NCI-H524 treated with DMSO at 0.1 percent for 48 hours (cell line): ENCODE measurements at regions not wholly inside any gene's neighbourhood (a gene's known extent, or its start where the extent isn't known, plus 50 kb on each side); places are given as distances from the start of the nearest gene placed in this dataset.

Experiments used
- DNase-seq: peaks from one replicate; lab custom pipeline; 2025; lab: John Stamatoyannopoulos, UW

DNA sequence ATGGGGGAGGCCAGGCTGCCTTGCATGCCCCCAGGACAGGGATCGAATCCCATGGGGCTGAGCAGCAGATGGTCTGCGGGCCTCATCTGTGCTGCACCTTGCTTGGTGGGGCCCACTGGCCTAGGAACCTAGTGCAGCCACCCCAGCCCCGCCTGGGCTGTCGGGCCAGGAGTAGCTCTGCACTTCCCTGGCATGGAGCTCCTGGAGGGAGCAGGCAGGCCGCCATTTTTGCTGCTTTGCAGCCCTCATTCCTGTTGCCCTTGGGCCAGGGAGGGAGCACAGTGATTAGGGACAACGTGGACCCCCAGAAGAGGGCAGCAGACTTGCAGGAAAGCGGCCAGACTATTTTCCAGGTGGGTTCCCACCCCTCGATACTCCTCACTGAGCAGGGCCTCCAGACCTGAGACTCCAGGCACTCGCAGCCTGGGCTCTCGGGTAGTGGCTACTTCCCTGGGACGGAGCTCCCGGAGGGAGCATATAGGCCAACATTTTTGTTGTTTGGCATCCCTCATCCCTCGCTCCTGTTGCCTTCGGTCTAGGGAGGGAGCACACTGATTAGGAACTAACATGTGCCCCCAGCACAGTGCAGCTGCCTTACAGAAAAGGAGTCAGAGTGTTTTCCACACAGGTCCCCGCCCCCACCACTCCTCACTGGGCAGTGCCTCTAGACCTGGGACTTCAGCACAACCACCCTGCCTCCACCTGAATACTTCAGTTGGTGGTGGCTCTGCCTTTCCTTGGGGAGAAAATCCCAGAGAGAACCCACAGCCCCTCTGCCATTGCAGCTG is 99.5 kb downstream of the MAIP1 start:
- no peak for DNase-seq

DNA sequence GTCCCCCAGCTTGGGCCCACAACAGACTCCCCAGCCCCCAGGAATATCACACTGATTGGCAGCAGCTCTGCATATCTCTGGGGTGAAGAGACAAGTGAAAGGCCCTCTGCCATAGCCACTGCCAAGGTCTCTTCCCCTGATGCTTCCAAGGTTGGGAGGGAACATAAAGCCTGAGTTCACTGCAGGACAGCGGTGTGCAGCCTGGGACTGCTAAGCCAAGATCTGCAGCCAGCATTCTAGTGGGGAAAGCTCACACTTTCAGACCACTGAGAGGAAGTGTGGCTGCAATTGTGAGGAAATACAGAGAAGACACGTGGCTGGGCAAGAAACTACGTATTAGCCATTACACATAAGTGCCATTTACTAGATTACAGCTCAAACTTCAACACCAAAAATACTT is 100.7 kb downstream of the MAIP1 start:
- DNase-seq: no peak

- no peak for DNase-seq
These were observed 107.8 kb downstream of the MAIP1 start for GRCh38 chr2:200063155-200063554.

DNA sequence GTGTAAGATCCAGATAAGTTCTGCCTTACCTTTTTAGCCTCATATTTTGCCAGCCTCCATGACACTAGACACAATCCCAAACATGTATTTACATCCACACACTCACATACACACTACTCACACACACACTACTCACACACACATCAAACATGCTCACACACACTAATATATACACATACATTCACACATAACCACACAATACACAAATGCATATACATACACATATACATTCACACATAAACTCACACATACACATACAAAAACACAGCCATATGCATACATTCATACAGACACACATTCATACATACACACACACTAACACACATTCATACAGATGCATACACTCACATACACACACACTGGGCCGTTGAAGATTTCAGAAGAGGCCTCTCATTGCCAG is 109.5 kb downstream of the MAIP1 start:
- no peak for DNase-seq

GRCh38 chr2:200065477-200065876 is 110.1 kb downstream of the MAIP1 start:
- DNase-seq: peak; percentile 11

GRCh38 chr2:200066417-200066816 is 111.0 kb downstream of the MAIP1 start:
- DNase-seq: no peak

DNA sequence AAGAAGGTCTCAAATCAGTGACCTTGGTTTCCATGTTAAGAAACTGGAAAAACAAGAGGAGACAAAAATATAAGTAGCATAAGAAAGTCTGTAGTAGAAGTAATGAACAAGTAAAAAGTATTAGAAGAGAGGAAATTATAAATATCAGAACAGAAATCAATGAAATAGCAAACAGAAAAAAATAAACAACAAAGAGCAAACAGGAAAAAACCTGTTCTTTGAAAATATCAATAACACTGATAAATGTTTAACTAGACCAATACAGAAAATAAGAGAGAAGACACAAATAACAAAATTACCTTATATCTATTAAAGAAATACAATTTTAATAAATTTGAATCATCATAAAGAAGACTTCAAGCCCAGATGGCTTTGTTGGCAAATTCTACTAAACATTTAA is 113.3 kb downstream of the MAIP1 start:
- no peak for DNase-seq

DNA sequence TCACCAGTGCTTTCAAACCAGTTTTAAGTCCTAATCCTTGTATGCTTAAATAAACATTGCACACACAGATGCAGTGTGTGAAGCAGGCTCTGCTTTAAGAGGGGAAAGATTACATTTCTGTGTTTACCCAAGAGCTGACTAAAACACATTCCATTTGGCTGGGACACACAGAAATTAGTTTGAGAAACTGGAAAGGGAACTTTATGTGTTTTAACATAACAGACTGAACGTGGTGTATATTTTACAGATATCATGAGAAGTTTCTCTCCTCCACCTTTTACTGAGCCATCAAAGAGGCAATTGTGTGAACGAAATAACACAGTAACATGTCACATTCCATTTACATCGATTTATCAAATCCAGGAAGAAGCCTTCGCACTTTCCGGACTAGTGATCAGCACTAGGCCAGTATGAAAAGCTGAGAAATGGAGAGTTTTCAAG is 121.8 kb downstream of the MAIP1 start:
- no peak for DNase-seq

GRCh38 chr2:200077838-200078237 is 122.5 kb downstream of the MAIP1 start:
- no peak for DNase-seq

GRCh38 chr2:200079356-200079755 is 124.0 kb downstream of the MAIP1 start:
- DNase-seq: no peak

DNA sequence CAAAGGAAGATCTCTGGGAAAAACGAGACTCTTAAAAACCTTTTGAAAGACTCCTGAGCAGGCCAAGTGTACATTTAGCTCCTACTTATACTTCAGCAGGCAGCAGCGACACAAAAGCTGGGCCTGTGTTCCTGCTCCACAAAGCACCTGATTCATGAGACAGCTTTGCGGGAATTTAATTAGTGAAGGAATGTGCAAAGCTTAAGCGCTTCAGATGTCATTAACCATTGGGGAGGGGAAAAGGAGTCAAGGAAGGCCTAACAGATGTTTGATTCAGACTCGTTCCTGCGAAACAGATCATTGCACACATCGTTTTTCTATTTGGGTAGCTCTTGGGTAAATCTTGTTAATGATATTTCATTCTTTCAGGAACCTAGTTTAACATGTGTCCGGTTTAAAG is 125.9 kb downstream of the MAIP1 start:
- DNase-seq: peak; percentile 3

DNA sequence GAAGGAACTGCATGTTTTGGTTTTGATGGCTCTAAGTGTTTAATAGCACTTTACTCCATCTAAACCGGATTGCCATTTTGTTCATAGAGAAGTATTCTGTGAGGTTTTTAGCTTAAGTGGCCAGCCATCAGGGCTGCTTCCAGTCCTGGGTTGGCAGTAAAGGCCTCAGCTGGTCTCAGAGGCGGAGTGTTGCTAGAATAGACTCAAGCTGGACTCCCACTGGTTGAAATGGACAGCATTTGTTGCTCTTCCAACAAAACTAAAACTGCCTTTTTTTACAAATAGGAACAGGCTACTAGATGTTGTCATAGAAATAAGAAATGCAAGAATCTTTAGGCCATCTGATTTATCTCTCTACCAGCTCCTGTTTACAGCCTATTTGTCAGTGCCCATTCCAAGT is 126.4 kb downstream of the MAIP1 start:
- no peak for DNase-seq

DNA sequence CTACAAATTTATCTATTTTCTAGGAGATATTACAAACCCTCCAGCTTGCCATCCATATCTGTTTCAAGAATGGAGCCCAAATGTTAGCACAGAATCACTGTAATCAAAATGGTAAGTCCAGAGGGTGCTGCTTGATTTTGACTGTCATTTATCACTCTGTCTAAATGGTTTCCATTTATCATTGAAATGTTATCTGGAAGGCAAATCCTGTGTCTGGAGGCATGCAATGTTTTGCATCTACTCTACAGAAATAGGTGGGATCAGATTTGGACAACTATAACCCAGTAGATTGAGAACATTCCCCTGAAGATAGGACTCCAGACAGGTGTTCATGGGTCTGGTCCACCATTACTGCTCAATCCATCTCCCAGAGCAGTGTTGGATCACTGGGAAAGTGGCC is 128.7 kb downstream of the MAIP1 start:
- DNase-seq: no peak

DNA sequence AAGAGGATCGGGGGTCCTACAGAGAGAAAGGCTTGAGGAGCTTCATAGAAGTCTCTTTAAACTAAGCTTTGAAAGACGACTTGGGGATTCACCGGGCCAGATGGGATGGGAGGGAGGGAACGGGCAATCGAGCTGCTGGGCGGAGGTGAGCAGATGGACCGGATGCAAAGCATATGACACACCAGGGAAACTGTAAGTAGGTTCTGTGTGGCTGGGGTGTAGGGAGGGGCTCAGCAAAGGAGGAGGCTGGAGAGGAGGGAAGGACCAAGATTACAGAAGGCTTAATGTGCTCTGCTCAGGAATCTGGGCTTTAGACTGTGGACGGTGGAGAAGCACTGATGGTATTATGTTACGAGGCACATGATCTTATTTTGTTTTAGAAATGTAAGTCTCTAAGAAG is 131.5 kb downstream of the MAIP1 start:
- DNase-seq: peak; percentile 87

DNA sequence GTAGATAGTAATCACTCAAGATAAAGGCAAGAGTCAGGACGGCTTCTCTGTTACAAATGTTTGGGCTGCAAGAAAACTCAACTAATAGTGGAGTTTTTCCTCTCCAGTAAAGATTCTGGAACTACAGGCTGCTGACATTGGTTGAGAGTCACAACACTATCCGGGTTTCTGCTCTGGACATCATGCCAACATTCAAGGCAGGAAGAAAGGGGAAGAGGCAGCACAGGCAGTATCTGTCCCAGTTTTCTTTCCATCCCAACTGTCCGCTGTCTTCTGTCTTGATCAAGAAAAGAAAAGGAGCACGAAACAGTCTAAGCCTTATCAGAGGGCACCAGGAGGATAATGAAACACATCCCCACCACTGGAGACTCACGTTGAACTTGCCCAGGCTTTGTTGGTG is 132.1 kb downstream of the MAIP1 start:
- no peak for DNase-seq

DNA sequence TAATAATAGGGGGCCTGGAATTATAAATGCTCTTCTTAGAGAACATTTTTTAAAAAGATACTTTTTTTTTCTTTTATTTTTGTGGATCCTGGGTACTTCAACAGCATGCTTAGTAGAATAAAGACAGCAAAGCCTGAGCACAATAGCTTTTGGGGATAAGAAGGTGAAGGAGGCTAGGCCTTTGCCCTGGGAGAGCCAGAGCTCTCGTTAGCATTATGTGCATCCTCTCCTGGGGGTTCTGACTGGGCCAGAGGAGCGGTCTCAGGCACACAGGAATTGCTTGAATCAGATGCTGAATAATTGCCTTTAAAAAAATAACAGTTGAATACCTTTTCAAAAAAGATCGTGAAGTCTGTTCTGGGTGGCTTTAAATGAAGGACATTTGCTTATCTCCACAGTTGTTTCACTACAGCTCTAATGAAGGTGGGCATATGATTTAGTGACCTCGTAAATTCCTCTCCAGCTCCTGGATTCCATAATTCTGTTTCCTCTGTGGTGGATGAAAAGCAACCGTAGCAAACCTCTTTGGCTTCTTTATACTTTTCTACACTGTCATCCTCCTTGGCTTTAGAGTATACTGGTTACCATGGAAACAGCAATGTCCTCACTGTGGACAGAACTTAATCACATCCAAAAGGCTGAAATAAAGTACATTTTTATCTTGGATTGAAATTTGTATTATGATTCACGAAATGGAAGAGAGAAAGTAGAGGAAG is 133.8 kb downstream of the MAIP1 start:
- no peak for DNase-seq

DNA sequence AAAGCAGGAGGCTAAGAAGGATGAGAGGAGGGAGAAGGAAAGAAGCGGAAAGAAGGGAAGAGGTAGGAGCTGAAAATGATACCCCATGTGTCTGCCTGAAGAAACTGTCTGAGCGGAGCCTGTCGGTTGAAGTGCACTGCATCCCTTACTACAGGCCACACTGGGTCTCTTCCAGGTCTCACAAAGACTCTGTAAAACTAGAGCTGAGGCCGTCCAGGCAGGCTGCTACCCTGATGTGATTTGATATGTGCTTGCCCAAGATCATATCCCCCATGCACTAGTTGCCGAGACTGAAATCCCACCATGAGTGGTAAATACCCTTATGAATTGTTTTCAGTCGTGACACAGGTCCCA is 134.4 kb downstream of the MAIP1 start:
- DNase-seq: no peak

DNA sequence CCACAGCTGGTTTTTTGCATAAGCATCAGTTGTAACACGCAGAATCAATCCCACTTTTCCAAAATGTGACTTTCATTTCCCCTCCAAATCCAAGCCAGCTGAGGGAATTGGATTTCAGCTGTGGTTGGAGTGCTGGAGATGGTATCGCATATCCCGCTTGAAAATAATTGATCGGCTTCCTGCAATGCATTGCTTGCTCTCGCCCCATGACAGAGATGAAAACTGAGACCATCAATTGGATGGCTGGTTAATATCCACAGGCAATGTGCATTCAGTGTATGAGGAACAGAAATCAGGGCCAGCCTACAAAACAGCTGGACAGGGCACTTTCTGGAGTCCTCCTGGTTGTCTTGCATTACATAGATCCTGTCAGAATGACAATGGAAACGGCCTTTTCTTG is 135.3 kb downstream of the MAIP1 start:
- no peak for DNase-seq

DNA sequence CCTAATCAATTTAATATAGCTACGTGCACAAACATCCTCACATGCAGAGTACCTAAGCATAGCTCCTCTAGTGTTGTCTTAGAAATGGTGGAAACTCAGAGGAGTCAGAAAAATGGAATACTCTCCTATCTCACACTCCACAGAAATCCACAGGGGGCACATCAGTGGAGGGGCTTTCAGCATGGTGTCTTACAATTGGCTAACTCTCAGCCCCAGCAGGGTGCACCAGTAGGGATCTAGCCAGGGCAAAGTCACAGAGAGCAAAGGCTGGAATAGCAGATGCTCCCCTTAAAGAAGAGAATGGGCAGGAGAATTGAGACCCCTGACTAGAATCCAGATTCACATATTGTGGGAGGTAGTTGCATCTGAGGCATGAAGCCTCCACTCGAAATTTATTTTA is 135.7 kb downstream of the MAIP1 start:
- DNase-seq: no peak

GRCh38 chr2:200092235-200092634 is 136.9 kb downstream of the MAIP1 start:
- DNase-seq: no peak

DNA sequence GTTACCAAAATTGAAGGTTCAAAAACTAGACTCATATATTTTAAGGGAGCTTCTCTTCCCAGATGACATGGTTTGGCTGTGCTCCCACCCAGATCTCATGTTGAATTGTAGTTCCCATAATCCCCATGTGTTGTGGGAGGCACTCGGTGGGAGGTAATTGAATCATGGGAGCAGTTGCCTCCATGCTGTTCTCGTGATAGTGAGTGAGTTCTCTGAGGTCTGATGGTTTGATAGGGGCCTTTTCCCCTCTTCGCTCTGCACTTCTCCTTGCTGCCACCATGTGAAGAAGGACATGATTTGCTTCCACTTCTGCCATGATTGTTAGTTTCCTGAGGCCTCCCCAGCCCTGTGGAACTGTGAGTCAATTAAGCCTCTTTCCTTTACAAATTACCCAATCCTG is 140.1 kb downstream of the MAIP1 start:
- DNase-seq: no peak

- DNase-seq: no peak
These were observed 143.9 kb downstream of the MAIP1 start for GRCh38 chr2:200099256-200099655.

DNA sequence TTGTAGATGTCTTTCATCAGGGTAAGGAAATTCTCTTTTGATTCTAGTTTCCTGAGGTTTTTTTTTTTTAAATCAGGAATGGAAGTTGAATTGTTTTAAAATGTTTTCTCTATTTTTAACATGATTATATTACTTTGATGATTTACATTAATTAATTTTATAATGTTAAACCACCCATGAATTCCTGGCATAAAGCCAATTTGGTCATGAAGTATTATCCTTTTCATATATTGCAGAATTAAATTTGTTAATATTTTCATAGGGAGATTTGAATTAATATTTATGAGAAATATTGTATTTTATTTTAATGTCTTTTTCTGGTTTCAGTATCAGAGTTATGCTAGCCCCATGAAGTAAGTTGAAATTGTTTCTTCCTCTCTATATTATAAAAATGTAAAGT is 144.6 kb downstream of the MAIP1 start:
- DNase-seq: no peak

DNA sequence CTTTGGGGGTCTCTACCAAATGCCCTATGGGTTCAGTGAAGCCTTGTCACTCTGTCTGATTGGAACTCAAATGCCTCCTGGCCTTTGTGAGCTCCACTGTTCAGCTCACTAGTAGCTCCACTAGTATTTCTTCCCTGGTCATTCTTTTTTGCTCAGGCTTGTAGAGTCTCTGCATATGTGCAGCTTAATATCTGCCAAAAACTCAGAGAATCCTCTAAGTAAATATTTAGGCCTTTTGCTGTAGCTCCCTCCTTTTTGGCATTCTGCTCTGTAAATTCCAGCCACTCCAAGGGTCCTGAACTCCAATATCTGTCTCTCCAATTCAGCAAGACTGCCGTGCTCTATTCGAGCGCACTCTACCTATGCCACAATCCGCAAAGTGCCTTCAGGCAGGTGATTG is 146.5 kb downstream of the MAIP1 start:
- DNase-seq: no peak
